Heart left ventricle (tissue), 16 donors: ENCODE measurements at regions not wholly inside any gene's neighbourhood (a gene's known extent, or its start where the extent isn't known, plus 50 kb on each side); places are given as distances from the start of the nearest gene placed in this dataset.

ENCODE experiments used
- ATAC-seq, 4 donors: fragments of 200-7000 bp; cut with Tn5 transposase; one replicate each; pipeline ENCODE4 v1.9.1; 2020 to 2022; ENCODE audit warnings: moderate library complexity in 4 of 4, mild to moderate bottlenecking in 3 of 4, moderate number of reproducible peaks in 1 of 4
- DNase-seq, 5 donors: peaks; one replicate each; pipeline ENCODE4 v3.0.0-alpha.2; 2020
- H3K27ac ChIP-seq, 12 donors: fragments of 200-600 bp; sonication (generic) in 4 of 12; one replicate each; pipeline versions ENCODE4 v1.5.0 to v1.8.0; 2016 to 2022; ENCODE audit warnings: mild to moderate bottlenecking in 2 of 12
- H3K27me3 ChIP-seq, 9 donors: fragments of 200-600 bp; sonication (generic) in 2 of 9; one replicate each; pipeline versions ENCODE4 v1.5.1 to v1.8.0; 2016 to 2022; ENCODE audit warnings: mild to moderate bottlenecking in 3 of 9
- H3K36me3 ChIP-seq, 9 donors: fragments of 200-600 bp; sonication (generic) in 2 of 9; one replicate each; pipeline versions ENCODE4 v1.5.0 to v1.8.0; 2018 to 2022; ENCODE audit warnings: mild to moderate bottlenecking in 2 of 9
- H3K4me1 ChIP-seq, 12 donors: fragments of 200-600 bp; sonication (generic) in 4 of 12; one replicate each; pipeline versions ENCODE4 v1.5.0 to v1.8.0; 2016 to 2022; ENCODE audit warnings: mild to moderate bottlenecking in 3 of 12
- H3K4me3 ChIP-seq, 12 donors: fragments of 200-600 bp; sonication (generic) in 4 of 12; one replicate each; pipeline versions ENCODE4 v1.5.0 to v1.8.0; 2017 to 2022; ENCODE audit warnings: mild to moderate bottlenecking in 9 of 12, moderate library complexity in 4 of 12
- H3K9me3 ChIP-seq, 12 donors: fragments of 200-600 bp; sonication (generic) in 4 of 12; one replicate each; pipeline versions ENCODE4 v1.5.0 to v1.8.0; 2016 to 2022; ENCODE audit warnings: mild to moderate bottlenecking in 1 of 12
- CTCF ChIP-seq, 12 donors: fragments of 200-600 bp; sonication (generic) in 4 of 12; IDR thresholded peaks; one replicate each; pipeline versions ENCODE4 v1.5.0 to v1.8.0; 2018 to 2022; ENCODE audit warnings: antibody characterized with exemption in 12 of 12, mild to moderate bottlenecking in 5 of 12
- POLR2A ChIP-seq, 2 donors: fragments of 450-650 bp; IDR thresholded peaks; one replicate each; pipeline ENCODE4 v1.6.1; 2017; ENCODE audit warnings: antibody characterized with exemption in 2 of 2, mild to moderate bottlenecking in 2 of 2, moderate library complexity in 2 of 2
- WGBS, 4 donors: extraction: QIAGEN DNeasy Blood & Tissue Kit in 2 of 4; methylation state at CpG; one replicate each; pipeline versions ENCODE4 v1.1.5 to v1.1.7; 2013 to 2018; 5-methylcytosine and 5-hydroxymethylcytosine counted together
- intact Hi-C, 10 donors: fragments of 100-400 bp; cut with DNase I; formaldehyde crosslinking; loops; one replicate each; pipeline versions ENCODE4 v1.11.1 to v1.14.2; 2022
- donor health status: ischemic (EF 13 %, LVEDD 7.1; RV severe dilation, severe dysfunction).
- donor health status: healthy with polysubstance abuse.
- donor health status: DM: no; HTN: yes; CAD: no.
- donor health status: DM: no; HTN: no; CAD: no.
- donor health status: ischemic (EF 25% LVEDD 6.9; RV normal size, moderate dysfunction).
- donor health status: ischemic (EF 25% LVEDD 5.7; RV mildly dilated, moderate dysfunction).
- donor health status: healthy.
- donor health status: DM: yes; HTN: yes; CAD: no.
- donor health status: ischemic (EF 35%, LVEDD 5.7; RV mildly dilated, moderate dysfunction).
- donor health status: nonischemic (EF 11% LVEDD 7.7; RV severe dilation, severe dysfunction).
- donor health status: DM: yes; HTN: yes; CAD: no.
- donor health status: PGD.
- donor health status: ischemic (EF 29% LVEDD 5.4; RV normal size, mild dysfunction).
- donor health status: nonischemic (EF 23%, LVEDD 6.1; RV moderate dilation, normal function).

DNA sequence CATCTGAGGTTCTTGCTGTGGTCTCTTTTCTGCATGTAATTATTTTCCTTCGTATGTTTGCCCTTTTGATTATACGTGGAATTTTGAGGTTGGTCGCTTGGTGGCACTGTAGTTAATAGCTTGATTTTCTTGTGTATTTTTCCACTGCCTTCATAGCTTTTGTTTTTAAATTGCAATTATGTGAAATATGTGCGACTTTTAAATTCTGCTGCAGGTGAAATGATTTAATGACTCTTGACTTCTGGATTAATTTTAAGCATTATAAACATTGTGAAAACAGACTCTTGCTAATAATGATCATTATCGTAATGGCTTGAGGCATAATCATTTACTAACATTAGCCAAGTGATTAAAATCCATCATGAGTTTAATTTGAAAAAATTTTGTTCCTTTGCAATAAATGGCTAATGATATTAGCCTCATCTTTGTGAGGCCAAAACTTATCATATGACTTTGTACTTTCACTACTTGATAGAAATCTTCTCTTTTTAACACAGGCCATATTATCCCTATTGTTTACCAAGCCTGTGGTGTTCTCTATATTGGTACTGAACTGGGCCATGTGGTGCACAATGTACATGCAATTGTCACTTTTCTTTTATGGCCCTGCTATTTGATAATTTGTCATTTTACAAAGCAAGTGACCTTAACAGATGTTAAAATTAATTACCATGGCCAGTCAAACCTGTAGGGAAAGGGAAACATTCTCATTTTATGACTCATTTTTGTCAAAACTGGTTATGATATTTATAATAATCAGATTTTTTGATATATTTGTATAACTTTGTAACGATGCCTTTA, 62.8 kb upstream of the NEUROD1 start:
- H3K27me3 ChIP-seq, result no peaks in the 10 kb centered on the region
- no peak overlapping the region for H3K27ac ChIP-seq
- WGBS, 4 donors, result 23 to 29% (median 25%) methylated on average over 6 of the region's 6 CpGs
- ATAC-seq (peak in 1 of 4 donors; percentile 52), DNase-seq (peak in 2 of 5 donors; percentile 18 to 26)
- H3K36me3 ChIP-seq, result no peaks in the 10 kb centered on the region
- H3K4me1 ChIP-seq, result peaks cover 0 to 6% (median 0%) of the 10 kb centered on the region in 12 donors
- H3K9me3 ChIP-seq, result no peaks in the 10 kb centered on the region
- no peak overlapping the region for H3K4me3 ChIP-seq
- TF ChIP-seq CTCF (IDR thresholded peaks at IDR 0.05) (peak; percentile 47 to 82 (median 66)), POLR2A (IDR thresholded peaks at IDR 0.05) (no peak)
- intact Hi-C loops, result loop anchor here (1.0 to 10.0 kb wide), 16 partner anchors 144 to 912 kb away; no protein-coding TSS in a partner anchor

GRCh38 chr2:181743723-181744031, 63.4 kb upstream of the NEUROD1 start:
- Histone ChIP-seq H3K27me3 (no peaks in the 10 kb centered on the region), H3K36me3 (no peaks in the 10 kb centered on the region), H3K4me1 (peaks cover 0 to 6% (median 0%) of the 10 kb centered on the region in 12 donors), H3K4me3 (no peak overlapping the region), H3K9me3 (no peaks in the 10 kb centered on the region), H3K27ac (no peak overlapping the region)
- no peak for ATAC-seq
- no peak for TF ChIP-seq POLR2A (IDR thresholded peaks at IDR 0.05)
- no peak for TF ChIP-seq CTCF (IDR thresholded peaks at IDR 0.05)
- intact Hi-C loops, result loop anchor here (1.0 to 10.0 kb wide), 15 partner anchors 144 to 911 kb away; no protein-coding TSS in a partner anchor
- 87 to 89% (median 88%) methylated on average over 2 of the region's 2 CpGs for WGBS, 4 donors
- no peak for DNase-seq

GRCh38 chr2:181745796-181746540, 65.7 kb upstream of the NEUROD1 start:
- Histone ChIP-seq H3K27me3 (no peaks in the 10 kb centered on the region), H3K9me3 (no peaks in the 10 kb centered on the region), H3K36me3 (no peaks in the 10 kb centered on the region), H3K4me3 (no peak overlapping the region), H3K27ac (no peak overlapping the region), H3K4me1 (peaks cover 0 to 6% (median 0%) of the 10 kb centered on the region in 12 donors)
- no peak for DNase-seq
- intact Hi-C loops, result loop anchor here in 2 of 10 donors (10.0 kb wide), 2 partner anchors 209 to 909 kb away; no protein-coding TSS in a partner anchor
- WGBS, 4 donors, result 96 to 98% (median 96%) methylated on average over 3 of the region's 3 CpGs
- TF ChIP-seq POLR2A (IDR thresholded peaks at IDR 0.05), result no peak
- TF ChIP-seq CTCF (IDR thresholded peaks at IDR 0.05), result no peak
- no peak for ATAC-seq

DNA sequence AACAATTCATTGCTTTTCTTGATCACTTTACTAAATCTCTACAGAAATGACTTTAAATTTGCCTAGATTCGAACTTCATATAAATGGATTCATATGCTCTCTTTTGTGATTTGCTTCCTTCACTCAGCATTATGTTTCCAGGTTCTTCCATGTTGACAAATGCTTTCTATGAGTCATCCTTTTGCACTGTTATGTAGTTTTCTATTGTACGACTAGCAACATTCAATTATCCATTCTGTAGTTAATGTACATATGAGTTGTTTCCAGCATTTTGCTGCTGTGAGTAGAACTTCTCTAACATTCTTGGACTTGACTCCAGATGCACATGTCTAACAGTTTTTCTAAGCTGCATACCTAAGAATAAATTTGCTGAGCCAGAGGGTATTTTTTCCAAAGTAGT, 66.5 kb upstream of the NEUROD1 start:
- H3K9me3 ChIP-seq, result no peaks in the 10 kb centered on the region
- 87 to 92% (median 88%) methylated on average over 2 of the region's 2 CpGs for WGBS, 4 donors
- H3K27me3 ChIP-seq, result no peaks in the 10 kb centered on the region
- peaks cover 0 to 6% (median 0%) of the 10 kb centered on the region in 12 donors for H3K4me1 ChIP-seq
- no peaks in the 10 kb centered on the region for H3K36me3 ChIP-seq
- DNase-seq, result no peak
- intact Hi-C loops, result loop anchor here in 2 of 10 donors (10.0 kb wide), 2 partner anchors 208 to 908 kb away; no protein-coding TSS in a partner anchor
- no peak for ATAC-seq
- H3K27ac ChIP-seq, result no peak overlapping the region
- TF ChIP-seq POLR2A (IDR thresholded peaks at IDR 0.05) (no peak), CTCF (IDR thresholded peaks at IDR 0.05) (no peak)
- H3K4me3 ChIP-seq, result no peak overlapping the region
